HG03175 (cell line): ENCODE measurements at regions not wholly inside any gene's neighbourhood (a gene's known extent, or its start where the extent isn't known, plus 50 kb on each side); places are given as distances from the start of the nearest gene placed in this dataset.
"Not testable (repeated sequence)": the region's sequence is repeated elsewhere in the genome, so short reads cannot be mapped to it uniquely, and the experiment has no call there.

Source experiments
- ATAC-seq: cut with Tn5 transposase; IDR thresholded peaks from one replicate; pipeline ENCODE4 v1.9.1; 2021; ENCODE audit warnings: mild to moderate bottlenecking, moderate library complexity; ENCODE audit not compliant: unreplicated experiment

- no peak for ATAC-seq
Observed at GRCh38 chr1:70812442-70813109, 235.0 kb downstream of the PTGER3 start.

- no peak for ATAC-seq
Observed at GRCh38 chr1:70818401-70818800, 229.2 kb downstream of the PTGER3 start.

GRCh38 chr1:70819231-70819630 lies 228.4 kb downstream of the PTGER3 start:
- no peak for ATAC-seq

- ATAC-seq, result no peak
Observed at GRCh38 chr1:70819785-70820184, 227.8 kb downstream of the PTGER3 start.

GRCh38 chr1:70820396-70820795 lies 227.2 kb downstream of the PTGER3 start:
- ATAC-seq, result no peak

GRCh38 chr1:70820995-70821394 lies 226.6 kb downstream of the PTGER3 start:
- ATAC-seq, result no peak

- no peak for ATAC-seq
Observed at GRCh38 chr1:70826428-70826827, 221.2 kb downstream of the PTGER3 start.

- no peak for ATAC-seq
Observed at GRCh38 chr1:70827030-70827429, 220.6 kb downstream of the PTGER3 start.

- no peak for ATAC-seq
Observed at GRCh38 chr1:70828177-70828576, 219.4 kb downstream of the PTGER3 start.

GRCh38 chr1:70834365-70834764 lies 213.3 kb downstream of the PTGER3 start:
- ATAC-seq, result not testable (repeated sequence)

- ATAC-seq, result no peak
Observed at GRCh38 chr1:70836456-70836855, 211.2 kb downstream of the PTGER3 start.

GRCh38 chr1:70840260-70840953 lies 207.2 kb downstream of the PTGER3 start:
- ATAC-seq, result no peak

- ATAC-seq, result no peak
Observed at GRCh38 chr1:70842562-70842961, 205.1 kb downstream of the PTGER3 start.

GRCh38 chr1:70843452-70843851 lies 204.2 kb downstream of the PTGER3 start:
- no peak for ATAC-seq

- ATAC-seq, result no peak
Observed at GRCh38 chr1:70847013-70847412, 200.6 kb downstream of the PTGER3 start.

- no peak for ATAC-seq
Observed at GRCh38 chr1:70855203-70855602, 192.4 kb downstream of the PTGER3 start.

- ATAC-seq, result no peak
Observed at GRCh38 chr1:70856201-70856600, 191.4 kb downstream of the PTGER3 start.

- no peak for ATAC-seq
Observed at GRCh38 chr1:70863239-70863638, 184.4 kb downstream of the PTGER3 start.

GRCh38 chr1:70864302-70864701 lies 183.3 kb downstream of the PTGER3 start:
- ATAC-seq, result no peak

GRCh38 chr1:70866542-70867264 lies 180.9 kb downstream of the PTGER3 start:
- ATAC-seq, result no peak

- no peak for ATAC-seq
Observed at GRCh38 chr1:70871790-70872189, 175.8 kb downstream of the PTGER3 start.

- no peak for ATAC-seq
Observed at GRCh38 chr1:70874063-70874462, 173.6 kb downstream of the PTGER3 start.
